GM23338 (cell line): ENCODE measurements at regions not wholly inside any gene's neighbourhood (a gene's known extent, or its start where the extent isn't known, plus 50 kb on each side); places are given as distances from the start of the nearest gene placed in this dataset.

Experiments
- ATAC-seq: fragments of 200-7000 bp; cut with Tn5 transposase; 3 replicates; pipeline ENCODE4 v1.9.1; 2020
- DNase-seq: peaks from one replicate; pipeline ENCODE4 v3.0.0-alpha.2; 2015; ENCODE audit warnings: low spot score
- H2AFZ ChIP-seq: fragments of 200-600 bp; sonication (generic); 2 replicates; pipeline ENCODE4 v1.8.0; 2016; ENCODE audit warnings: antibody characterized with exemption, mild to moderate bottlenecking, moderate library complexity
- H3F3A ChIP-seq: fragments of 200-600 bp; sonication (generic); replicated peaks from 2 replicates; pipeline ENCODE4 v1.8.0; 2017; ENCODE audit warnings: antibody characterized with exemption, mixed run types, low read depth
- H3K27ac ChIP-seq: fragments of 200-600 bp; sonication (generic); 2 replicates; pipeline ENCODE4 v1.6.1; 2016; ENCODE audit warnings: low read depth
- H3K27me3 ChIP-seq: fragments of 200-600 bp; sonication (generic); 2 replicates; pipeline ENCODE4 v1.8.0; 2016; ENCODE audit warnings: mild to moderate bottlenecking, mixed run types, moderate library complexity; ENCODE audit not compliant: insufficient read depth
- H3K36me3 ChIP-seq: fragments of 200-600 bp; sonication (generic); 2 replicates; pipeline ENCODE4 v1.8.0; 2016; ENCODE audit warnings: mild to moderate bottlenecking; ENCODE audit not compliant: insufficient read depth
- H3K4me1 ChIP-seq: fragments of 200-600 bp; sonication (generic); 2 replicates; pipeline ENCODE4 v1.8.0; 2016; ENCODE audit warnings: mild to moderate bottlenecking, moderate library complexity; ENCODE audit not compliant: insufficient read depth
- H3K4me2 ChIP-seq: fragments of 200-600 bp; sonication (generic); 2 replicates; pipeline ENCODE4 v1.7.1; 2017; ENCODE audit warnings: mixed run types
- H3K4me3 ChIP-seq: fragments of 200-600 bp; sonication (generic); 2 replicates; pipeline ENCODE4 v1.6.1; 2016; ENCODE audit warnings: mixed run types
- H3K79me2 ChIP-seq: fragments of 200-600 bp; sonication (generic); replicated peaks from 2 replicates; pipeline ENCODE4 v1.8.0; 2017; ENCODE audit warnings: mild to moderate bottlenecking; ENCODE audit not compliant: insufficient read depth
- H3K9me2 ChIP-seq: fragments of 200-600 bp; sonication (generic); 2 replicates; pipeline ENCODE4 v1.8.0; 2017; ENCODE audit not compliant: insufficient read depth
- H4K20me1 ChIP-seq: fragments of 200-600 bp; sonication (generic); replicated peaks from 2 replicates; pipeline ENCODE4 v1.8.0; 2017; ENCODE audit warnings: mild to moderate bottlenecking; ENCODE audit not compliant: insufficient read depth
- H3K27ac Mint-ChIP-seq: 2 replicates; pipeline ENCODE4 v1.8.0; 2020; ENCODE audit warnings: inconsistent platforms, mild to moderate bottlenecking, moderate library complexity, mixed read lengths
- H3K27me3 Mint-ChIP-seq: 3 replicates; pipeline ENCODE4 v1.8.0; 2022; ENCODE audit warnings: low read depth, mild to moderate bottlenecking, moderate library complexity, mixed read lengths, inconsistent platforms; ENCODE audit not compliant: insufficient read depth, poor library complexity
- H3K36me3 Mint-ChIP-seq: 3 replicates; pipeline ENCODE4 v1.8.0; 2021; ENCODE audit warnings: low read depth, mild to moderate bottlenecking, inconsistent platforms, moderate library complexity, mixed read lengths
- H3K4me1 Mint-ChIP-seq: 3 replicates; pipeline ENCODE4 v1.8.0; 2020; ENCODE audit warnings: mild to moderate bottlenecking, inconsistent platforms, mixed read lengths
- H3K4me3 Mint-ChIP-seq: 3 replicates; pipeline ENCODE4 v1.8.0; 2021; ENCODE audit warnings: moderate library complexity, mild to moderate bottlenecking, inconsistent platforms, mixed read lengths
- H3K9me3 Mint-ChIP-seq: 3 replicates; pipeline ENCODE4 v1.8.0; 2020; ENCODE audit warnings: moderate library complexity, mild to moderate bottlenecking, inconsistent platforms, mixed read lengths
- CREB1 ChIP-seq: fragments of 250-450 bp; sonication (Bioruptor Pico); IDR thresholded peaks from 2 replicates; pipeline ENCODE4 v1.5.0; 2020; ENCODE audit warnings: low read depth, mild to moderate bottlenecking, moderate library complexity
- EZH2 ChIP-seq: fragments of 200-600 bp; sonication (generic); IDR thresholded peaks from one replicate; pipeline ENCODE4 v1.8.0; 2017; ENCODE audit warnings: antibody characterized with exemption, mild to moderate bottlenecking, low read depth; ENCODE audit not compliant: unreplicated experiment
- EZH2phosphoT487 ChIP-seq: fragments of 200-600 bp; sonication (generic); IDR thresholded peaks from one replicate; pipeline ENCODE4 v1.8.1; 2018; ENCODE audit warnings: antibody characterized with exemption; ENCODE audit not compliant: unreplicated experiment
- JUNB ChIP-seq: IDR thresholded peaks from one replicate; pipeline ENCODE4 v1.6.1; 2016; ENCODE audit warnings: antibody characterized with exemption; ENCODE audit not compliant: unreplicated experiment
- NANOG ChIP-seq: IDR thresholded peaks from 2 replicates; pipeline ENCODE4 v1.6.1; 2016; ENCODE audit warnings: antibody characterized with exemption, borderline replicate concordance
- POLR2AphosphoS5 ChIP-seq: IDR thresholded peaks from 2 replicates; pipeline ENCODE4 v1.6.1; 2016; ENCODE audit warnings: antibody characterized with exemption, low read depth
- STAT1 ChIP-seq: IDR thresholded peaks from one replicate; pipeline ENCODE4 v1.6.1; 2016; ENCODE audit warnings: antibody characterized with exemption; ENCODE audit not compliant: unreplicated experiment
- ZNF114 ChIP-seq: fragments of 250-450 bp; sonication (Bioruptor Pico); IDR thresholded peaks from 2 replicates; pipeline ENCODE4 v1.5.0; 2020; ENCODE audit warnings: mild to moderate bottlenecking, moderate library complexity
- ZNF331 ChIP-seq: fragments of 250-450 bp; sonication (Bioruptor Pico); IDR thresholded peaks from 2 replicates; pipeline ENCODE4 v1.5.0; 2020; ENCODE audit warnings: low read depth, mild to moderate bottlenecking, moderate library complexity
- TF ChIP-seq, protein P1 (sequence below): IDR thresholded peaks from one replicate; pipeline ENCODE4 v1.6.1; 2018; ENCODE audit warnings: antibody characterized with exemption; ENCODE audit not compliant: unreplicated experiment
- TF ChIP-seq, protein P2 (sequence below), 2 experiments: fragments of 200-600 bp in 1 of 2; sonication (generic) in 1 of 2; conservative IDR thresholded peaks; 2 replicates each; pipeline versions ENCODE4 v1.5.1 to v1.6.1; 2016 to 2017; ENCODE audit warnings: antibody characterized with exemption in 2 of 2, low read depth in 2 of 2, mild to moderate bottlenecking in 2 of 2, moderate library complexity in 1 of 2
- TF ChIP-seq, protein P3 (sequence below): IDR thresholded peaks from 2 replicates; pipeline ENCODE4 v1.6.1; 2016; ENCODE audit warnings: antibody characterized with exemption
- TF ChIP-seq, protein P4 (sequence below): fragments of 250-450 bp; sonication (Bioruptor Pico); IDR thresholded peaks from 2 replicates; pipeline ENCODE4 v1.5.0; 2020; ENCODE audit warnings: mild to moderate bottlenecking, moderate library complexity

DNA sequence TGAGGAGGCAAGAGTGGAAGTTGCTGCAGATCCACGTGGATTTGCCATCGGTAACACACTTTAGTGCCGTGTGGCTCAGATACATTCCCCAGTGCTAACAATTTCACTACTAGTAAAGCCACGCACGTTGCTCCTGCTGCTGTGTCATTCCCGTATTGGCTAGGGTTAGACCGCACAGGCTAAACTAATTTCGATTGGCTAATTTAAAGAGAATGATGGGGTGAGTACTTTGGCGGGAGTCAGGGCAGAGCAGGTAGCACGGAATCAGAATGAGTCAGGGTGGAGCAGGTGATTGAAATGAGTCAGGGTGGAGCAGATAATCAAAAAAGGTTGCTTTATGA is 1337.5 kb downstream of the FSTL5 start:
- no peak overlapping the region for H3K27ac ChIP-seq
- ATAC-seq (no peak), DNase-seq (no peak)
- no peaks in the 10 kb centered on the region for H3K27me3 ChIP-seq
- H3K4me1 Mint-ChIP-seq, result peaks cover 4% of the 10 kb centered on the region; the same call in 2 of the 3 replicates
- H3F3A ChIP-seq, result no peaks in the 10 kb centered on the region
- peak overlapping the region; percentile 1; the same call in 1 of the 2 replicates for H3K27ac Mint-ChIP-seq
- no peak for TF ChIP-seq POLR2AphosphoS5
- no peak for TF ChIP-seq CREB1 (CRISPR knock-in tag)
- no peak for TF ChIP-seq JUNB
- TF ChIP-seq STAT1, result no peak
- TF ChIP-seq, protein P1, sequence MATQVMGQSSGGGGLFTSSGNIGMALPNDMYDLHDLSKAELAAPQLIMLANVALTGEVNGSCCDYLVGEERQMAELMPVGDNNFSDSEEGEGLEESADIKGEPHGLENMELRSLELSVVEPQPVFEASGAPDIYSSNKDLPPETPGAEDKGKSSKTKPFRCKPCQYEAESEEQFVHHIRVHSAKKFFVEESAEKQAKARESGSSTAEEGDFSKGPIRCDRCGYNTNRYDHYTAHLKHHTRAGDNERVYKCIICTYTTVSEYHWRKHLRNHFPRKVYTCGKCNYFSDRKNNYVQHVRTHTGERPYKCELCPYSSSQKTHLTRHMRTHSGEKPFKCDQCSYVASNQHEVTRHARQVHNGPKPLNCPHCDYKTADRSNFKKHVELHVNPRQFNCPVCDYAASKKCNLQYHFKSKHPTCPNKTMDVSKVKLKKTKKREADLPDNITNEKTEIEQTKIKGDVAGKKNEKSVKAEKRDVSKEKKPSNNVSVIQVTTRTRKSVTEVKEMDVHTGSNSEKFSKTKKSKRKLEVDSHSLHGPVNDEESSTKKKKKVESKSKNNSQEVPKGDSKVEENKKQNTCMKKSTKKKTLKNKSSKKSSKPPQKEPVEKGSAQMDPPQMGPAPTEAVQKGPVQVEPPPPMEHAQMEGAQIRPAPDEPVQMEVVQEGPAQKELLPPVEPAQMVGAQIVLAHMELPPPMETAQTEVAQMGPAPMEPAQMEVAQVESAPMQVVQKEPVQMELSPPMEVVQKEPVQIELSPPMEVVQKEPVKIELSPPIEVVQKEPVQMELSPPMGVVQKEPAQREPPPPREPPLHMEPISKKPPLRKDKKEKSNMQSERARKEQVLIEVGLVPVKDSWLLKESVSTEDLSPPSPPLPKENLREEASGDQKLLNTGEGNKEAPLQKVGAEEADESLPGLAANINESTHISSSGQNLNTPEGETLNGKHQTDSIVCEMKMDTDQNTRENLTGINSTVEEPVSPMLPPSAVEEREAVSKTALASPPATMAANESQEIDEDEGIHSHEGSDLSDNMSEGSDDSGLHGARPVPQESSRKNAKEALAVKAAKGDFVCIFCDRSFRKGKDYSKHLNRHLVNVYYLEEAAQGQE, result no peak
- TF ChIP-seq ZNF331 (CRISPR knock-in tag), result no peak
- TF ChIP-seq, protein P2, sequence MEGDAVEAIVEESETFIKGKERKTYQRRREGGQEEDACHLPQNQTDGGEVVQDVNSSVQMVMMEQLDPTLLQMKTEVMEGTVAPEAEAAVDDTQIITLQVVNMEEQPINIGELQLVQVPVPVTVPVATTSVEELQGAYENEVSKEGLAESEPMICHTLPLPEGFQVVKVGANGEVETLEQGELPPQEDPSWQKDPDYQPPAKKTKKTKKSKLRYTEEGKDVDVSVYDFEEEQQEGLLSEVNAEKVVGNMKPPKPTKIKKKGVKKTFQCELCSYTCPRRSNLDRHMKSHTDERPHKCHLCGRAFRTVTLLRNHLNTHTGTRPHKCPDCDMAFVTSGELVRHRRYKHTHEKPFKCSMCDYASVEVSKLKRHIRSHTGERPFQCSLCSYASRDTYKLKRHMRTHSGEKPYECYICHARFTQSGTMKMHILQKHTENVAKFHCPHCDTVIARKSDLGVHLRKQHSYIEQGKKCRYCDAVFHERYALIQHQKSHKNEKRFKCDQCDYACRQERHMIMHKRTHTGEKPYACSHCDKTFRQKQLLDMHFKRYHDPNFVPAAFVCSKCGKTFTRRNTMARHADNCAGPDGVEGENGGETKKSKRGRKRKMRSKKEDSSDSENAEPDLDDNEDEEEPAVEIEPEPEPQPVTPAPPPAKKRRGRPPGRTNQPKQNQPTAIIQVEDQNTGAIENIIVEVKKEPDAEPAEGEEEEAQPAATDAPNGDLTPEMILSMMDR (conservative IDR thresholded peaks at IDR 0.05; ENCODE audit: low read depth in 2 of 2), result no peak
- TF ChIP-seq EZH2phosphoT487, result no peak
- TF ChIP-seq, protein P3, sequence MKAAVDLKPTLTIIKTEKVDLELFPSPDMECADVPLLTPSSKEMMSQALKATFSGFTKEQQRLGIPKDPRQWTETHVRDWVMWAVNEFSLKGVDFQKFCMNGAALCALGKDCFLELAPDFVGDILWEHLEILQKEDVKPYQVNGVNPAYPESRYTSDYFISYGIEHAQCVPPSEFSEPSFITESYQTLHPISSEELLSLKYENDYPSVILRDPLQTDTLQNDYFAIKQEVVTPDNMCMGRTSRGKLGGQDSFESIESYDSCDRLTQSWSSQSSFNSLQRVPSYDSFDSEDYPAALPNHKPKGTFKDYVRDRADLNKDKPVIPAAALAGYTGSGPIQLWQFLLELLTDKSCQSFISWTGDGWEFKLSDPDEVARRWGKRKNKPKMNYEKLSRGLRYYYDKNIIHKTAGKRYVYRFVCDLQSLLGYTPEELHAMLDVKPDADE, result no peak
- TF ChIP-seq, protein P4, sequence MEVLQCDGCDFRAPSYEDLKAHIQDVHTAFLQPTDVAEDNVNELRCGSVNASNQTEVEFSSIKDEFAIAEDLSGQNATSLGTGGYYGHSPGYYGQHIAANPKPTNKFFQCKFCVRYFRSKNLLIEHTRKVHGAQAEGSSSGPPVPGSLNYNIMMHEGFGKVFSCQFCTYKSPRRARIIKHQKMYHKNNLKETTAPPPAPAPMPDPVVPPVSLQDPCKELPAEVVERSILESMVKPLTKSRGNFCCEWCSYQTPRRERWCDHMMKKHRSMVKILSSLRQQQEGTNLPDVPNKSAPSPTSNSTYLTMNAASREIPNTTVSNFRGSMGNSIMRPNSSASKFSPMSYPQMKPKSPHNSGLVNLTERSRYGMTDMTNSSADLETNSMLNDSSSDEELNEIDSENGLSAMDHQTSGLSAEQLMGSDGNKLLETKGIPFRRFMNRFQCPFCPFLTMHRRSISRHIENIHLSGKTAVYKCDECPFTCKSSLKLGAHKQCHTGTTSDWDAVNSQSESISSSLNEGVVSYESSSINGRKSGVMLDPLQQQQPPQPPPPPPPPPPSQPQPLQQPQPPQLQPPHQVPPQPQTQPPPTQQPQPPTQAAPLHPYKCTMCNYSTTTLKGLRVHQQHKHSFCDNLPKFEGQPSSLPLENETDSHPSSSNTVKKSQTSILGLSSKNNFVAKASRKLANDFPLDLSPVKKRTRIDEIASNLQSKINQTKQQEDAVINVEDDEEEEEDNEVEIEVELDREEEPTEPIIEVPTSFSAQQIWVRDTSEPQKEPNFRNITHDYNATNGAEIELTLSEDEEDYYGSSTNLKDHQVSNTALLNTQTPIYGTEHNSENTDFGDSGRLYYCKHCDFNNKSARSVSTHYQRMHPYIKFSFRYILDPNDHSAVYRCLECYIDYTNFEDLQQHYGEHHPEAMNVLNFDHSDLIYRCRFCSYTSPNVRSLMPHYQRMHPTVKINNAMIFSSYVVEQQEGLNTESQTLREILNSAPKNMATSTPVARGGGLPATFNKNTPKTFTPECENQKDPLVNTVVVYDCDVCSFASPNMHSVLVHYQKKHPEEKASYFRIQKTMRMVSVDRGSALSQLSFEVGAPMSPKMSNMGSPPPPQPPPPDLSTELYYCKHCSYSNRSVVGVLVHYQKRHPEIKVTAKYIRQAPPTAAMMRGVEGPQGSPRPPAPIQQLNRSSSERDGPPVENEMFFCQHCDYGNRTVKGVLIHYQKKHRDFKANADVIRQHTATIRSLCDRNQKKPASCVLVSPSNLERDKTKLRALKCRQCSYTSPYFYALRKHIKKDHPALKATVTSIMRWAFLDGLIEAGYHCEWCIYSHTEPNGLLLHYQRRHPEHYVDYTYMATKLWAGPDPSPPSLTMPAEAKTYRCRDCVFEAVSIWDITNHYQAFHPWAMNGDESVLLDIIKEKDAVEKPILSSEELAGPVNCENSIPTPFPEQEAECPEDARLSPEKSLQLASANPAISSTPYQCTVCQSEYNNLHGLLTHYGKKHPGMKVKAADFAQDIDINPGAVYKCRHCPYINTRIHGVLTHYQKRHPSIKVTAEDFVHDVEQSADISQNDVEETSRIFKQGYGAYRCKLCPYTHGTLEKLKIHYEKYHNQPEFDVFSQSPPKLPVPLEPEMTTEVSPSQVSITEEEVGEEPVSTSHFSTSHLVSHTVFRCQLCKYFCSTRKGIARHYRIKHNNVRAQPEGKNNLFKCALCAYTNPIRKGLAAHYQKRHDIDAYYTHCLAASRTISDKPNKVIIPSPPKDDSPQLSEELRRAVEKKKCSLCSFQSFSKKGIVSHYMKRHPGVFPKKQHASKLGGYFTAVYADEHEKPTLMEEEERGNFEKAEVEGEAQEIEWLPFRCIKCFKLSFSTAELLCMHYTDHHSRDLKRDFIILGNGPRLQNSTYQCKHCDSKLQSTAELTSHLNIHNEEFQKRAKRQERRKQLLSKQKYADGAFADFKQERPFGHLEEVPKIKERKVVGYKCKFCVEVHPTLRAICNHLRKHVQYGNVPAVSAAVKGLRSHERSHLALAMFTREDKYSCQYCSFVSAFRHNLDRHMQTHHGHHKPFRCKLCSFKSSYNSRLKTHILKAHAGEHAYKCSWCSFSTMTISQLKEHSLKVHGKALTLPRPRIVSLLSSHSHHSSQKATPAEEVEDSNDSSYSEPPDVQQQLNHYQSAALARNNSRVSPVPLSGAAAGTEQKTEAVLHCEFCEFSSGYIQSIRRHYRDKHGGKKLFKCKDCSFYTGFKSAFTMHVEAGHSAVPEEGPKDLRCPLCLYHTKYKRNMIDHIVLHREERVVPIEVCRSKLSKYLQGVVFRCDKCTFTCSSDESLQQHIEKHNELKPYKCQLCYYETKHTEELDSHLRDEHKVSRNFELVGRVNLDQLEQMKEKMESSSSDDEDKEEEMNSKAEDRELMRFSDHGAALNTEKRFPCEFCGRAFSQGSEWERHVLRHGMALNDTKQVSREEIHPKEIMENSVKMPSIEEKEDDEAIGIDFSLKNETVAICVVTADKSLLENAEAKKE (CRISPR knock-in tag), result no peak
- no peak for TF ChIP-seq ZNF114 (CRISPR knock-in tag)
- no peak for TF ChIP-seq NANOG
- TF ChIP-seq EZH2, result no peak
- H3K36me3 ChIP-seq, result no peaks in the 10 kb centered on the region
- peaks cover 10% of the 10 kb centered on the region; the same call in 2 of the 3 replicates for H3K36me3 Mint-ChIP-seq
- H3K4me2 ChIP-seq, result no peak overlapping the region
- H3K9me3 Mint-ChIP-seq, result peaks cover 4% of the 10 kb centered on the region; the same call in 2 of the 3 replicates
- no peak overlapping the region for H3K4me3 Mint-ChIP-seq
- peaks cover 10% of the 10 kb centered on the region; the same call in 1 of the 2 replicates for H3K4me1 ChIP-seq
- H3K27me3 Mint-ChIP-seq, result peaks cover 4% of the 10 kb centered on the region
- no peaks in the 10 kb centered on the region for H3K79me2 ChIP-seq
- peaks cover 4% of the 10 kb centered on the region; the same call in 1 of the 2 replicates for H3K9me2 ChIP-seq
- no peaks in the 10 kb centered on the region for H4K20me1 ChIP-seq
- peak overlapping the region; percentile 86 for H2AFZ ChIP-seq
- no peak overlapping the region for H3K4me3 ChIP-seq
